ENCODE measurements at regions not wholly inside any gene's neighbourhood (a gene's known extent, or its start where the extent isn't known, plus 50 kb on each side); places are given as distances from the start of the nearest gene placed in this dataset.

DNA sequence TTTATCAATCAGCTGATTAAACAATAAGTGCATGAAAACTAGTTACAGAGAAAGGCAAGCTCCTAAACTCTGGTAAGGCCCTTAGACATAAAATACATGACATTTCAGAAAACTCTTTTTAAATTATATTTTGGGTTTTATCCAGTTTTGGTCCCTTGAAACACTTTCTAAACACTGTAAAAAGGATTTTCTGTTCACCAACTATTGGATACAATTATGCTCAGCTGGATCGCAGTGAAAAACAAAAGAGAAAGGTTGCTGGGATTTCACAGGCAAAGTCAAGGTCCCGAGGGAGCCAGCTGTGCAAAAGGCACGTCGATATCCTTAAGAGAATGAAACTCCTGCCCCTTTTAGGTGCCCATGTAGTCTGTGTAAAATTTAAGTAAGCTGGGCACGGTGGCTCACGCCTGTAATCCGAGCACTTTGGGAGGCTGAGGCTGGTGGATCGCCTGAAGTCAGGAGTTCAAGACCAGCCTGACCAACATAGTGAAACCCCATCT is 1018.4 kb upstream of the INTU start:
- 0% methylated on average over 7 of the region's 8 CpGs for WGBS (ENCODE audit: low lambda C conversion rate)
- no peaks in the 10 kb centered on the region for H3K36me3 ChIP-seq (replicated peaks in 1 of 2; ENCODE audit: control insufficient read depth in 1 of 2, insufficient read depth in 2 of 2, low read length in 2 of 2)
- no peak overlapping the region for H3K4me3 ChIP-seq (replicated peaks in 1 of 3; ENCODE audit: insufficient read depth in 1 of 3, low read depth in 2 of 3, low read length in 3 of 3)
- in situ Hi-C loops (cut with HindIII; ENCODE audit: extremely low pct_ligation_motif_present, low pct_unique_long_range_greater_than_20kb): loop anchor here (25.0 kb wide), 1 partner anchor 1302 kb away; the partner anchor contains the start of gene FAT4
- H3K4me1 ChIP-seq (ENCODE audit: insufficient read depth, low read length): no peaks in the 10 kb centered on the region
- intact Hi-C loops (cut with micrococcal nuclease; ENCODE audit: unreplicated experiment): no loop called here
- H2AFZ ChIP-seq (ENCODE audit: low read length): no peak overlapping the region
- ChIA-PET POLR2A (no interaction called here), CTCF (ENCODE audit: low intra/inter-chr PET ratio, low total read pairs) (no interaction called here)
- H3K27ac ChIP-seq (ENCODE audit: extremely low read length, insufficient read depth, low read length): no peak overlapping the region
- no peaks in the 10 kb centered on the region for H4K20me1 ChIP-seq (ENCODE audit: insufficient read depth, low read length)
- no peaks in the 10 kb centered on the region for H3K27me3 ChIP-seq (ENCODE audit: control insufficient read depth in 1 of 2, insufficient read depth in 2 of 2, low read length in 2 of 2)
- DNase-seq (ENCODE audit: low spot score) (no peak), ATAC-seq (no peak), FAIRE-seq (no peak)
- H3K4me2 ChIP-seq (ENCODE audit: low read depth, low read length): no peak overlapping the region
- BruUV-seq (replicated peaks): no TSS peak
- H3K79me2 ChIP-seq (ENCODE audit: insufficient read depth, low read length): no peaks in the 10 kb centered on the region
- no peaks in the 10 kb centered on the region for H3K9me3 ChIP-seq (ENCODE audit: low read length)
- H3K9ac ChIP-seq (ENCODE audit: insufficient read depth, low read depth, low read length): no peak overlapping the region
- TF ChIP-seq ZNF709 (CRISPR knock-in tag; IDR thresholded peaks at IDR 0.05) (no peak), IKZF4 (CRISPR knock-in tag; IDR thresholded peaks at IDR 0.05; ENCODE audit: borderline replicate concordance, low read depth, not compliant biosample characterization) (no peak), FOXM1 (CRISPR knock-in tag; IDR thresholded peaks at IDR 0.05) (no peak), SRF (IDR thresholded peaks at IDR 0.05; ENCODE audit: low read depth, low read length) (no peak), PTBP1 (IDR thresholded peaks at IDR 0.05; ENCODE audit: low read depth, low read length, poor library complexity, severe bottlenecking) (no peak), NR2F6 (IDR thresholded peaks at IDR 0.05) (no peak), NR2F6 (CRISPR knock-in tag; IDR thresholded peaks at IDR 0.05) (no peak), HNF4G (IDR thresholded peaks at IDR 0.05; ENCODE audit: borderline replicate concordance, low read depth, low read length) (no peak), HNF4G (CRISPR knock-in tag; IDR thresholded peaks at IDR 0.05; ENCODE audit: borderline replicate concordance, low read depth) (no peak), MIXL1 (CRISPR knock-in tag; IDR thresholded peaks at IDR 0.05) (no peak), BRF2 (CRISPR knock-in tag; IDR thresholded peaks at IDR 0.05) (no peak), GLMP (CRISPR knock-in tag; IDR thresholded peaks at IDR 0.05; ENCODE audit: borderline replicate concordance) (no peak), KDM2A (CRISPR knock-in tag; IDR thresholded peaks at IDR 0.05; ENCODE audit: borderline replicate concordance, low read depth) (no peak), PLRG1 (conservative IDR thresholded peaks at IDR 0.05) (no peak), ZNF275 (CRISPR knock-in tag; IDR thresholded peaks at IDR 0.05; ENCODE audit: borderline replicate concordance) (no peak), ZNF431 (CRISPR knock-in tag; IDR thresholded peaks at IDR 0.05; ENCODE audit: borderline replicate concordance, low read depth) (no peak), ZBTB4 (CRISPR knock-in tag; IDR thresholded peaks at IDR 0.05; ENCODE audit: borderline replicate concordance) (no peak), CBX5 (CRISPR knock-in tag; IDR thresholded peaks at IDR 0.05; ENCODE audit: borderline replicate concordance) (no peak)
- TF ChIP-seq, protein P1, sequence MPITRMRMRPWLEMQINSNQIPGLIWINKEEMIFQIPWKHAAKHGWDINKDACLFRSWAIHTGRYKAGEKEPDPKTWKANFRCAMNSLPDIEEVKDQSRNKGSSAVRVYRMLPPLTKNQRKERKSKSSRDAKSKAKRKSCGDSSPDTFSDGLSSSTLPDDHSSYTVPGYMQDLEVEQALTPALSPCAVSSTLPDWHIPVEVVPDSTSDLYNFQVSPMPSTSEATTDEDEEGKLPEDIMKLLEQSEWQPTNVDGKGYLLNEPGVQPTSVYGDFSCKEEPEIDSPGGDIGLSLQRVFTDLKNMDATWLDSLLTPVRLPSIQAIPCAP (CRISPR knock-in tag; IDR thresholded peaks at IDR 0.05; ENCODE audit: low read depth): no peak
